K562 (cell line): ENCODE measurements at regions not wholly inside any gene's neighbourhood (a gene's known extent, or its start where the extent isn't known, plus 50 kb on each side); places are given as distances from the start of the nearest gene placed in this dataset.

ENCODE experiments used
- ATAC-seq: fragments of 200-7000 bp; cut with Tn5 transposase; 3 replicates; pipeline ENCODE4 v1.9.1; 2020; ENCODE audit warnings: moderate library complexity
- BruUV-seq: library from RNA; stranded (reverse); fragments of 400-500 nt; replicated peaks from 2 replicates; lab custom pipeline; 2021; lab: Mats Ljungman, UMichigan
- CTCF ChIA-PET: fragments of 300-600 bp; formaldehyde crosslinking; extraction: SDS; loops from one replicate; lab custom pipeline; 2021; ENCODE audit warnings: low intra/inter-chr PET ratio; lab: Yijun Ruan, JAX
- POLR2A ChIA-PET: fragments of 300-600, 350-650 bp; sonication (Branson Sonifier 250); formaldehyde crosslinking; extraction: SDS; loops from one replicate; lab custom pipeline; 2021; ENCODE audit warnings: antibody characterized with exemption, inconsistent platforms; lab: Yijun Ruan, JAX
- DNase-seq, 4 experiments: peaks; one replicate each; pipeline versions ENCODE4 v3.0.0 to v3.0.0-alpha.2; 2011 to 2018; ENCODE audit warnings: low spot score in 3 of 4, mixed read lengths in 3 of 4; ENCODE audit errors: extremely low read depth in 1 of 4
- FAIRE-seq: peaks from 2 replicates; lab custom pipeline; 2011; peaks lifted over from hg19 to GRCh38; lab: Jason Lieb, UNC
- H2AFZ ChIP-seq: 2 replicates; pipeline ENCODE4 v1.6.0; 2011; ENCODE audit warnings: low read depth, low read length, control low read depth, inconsistent platforms
- H3K27ac ChIP-seq: fragments of 200-600 bp; 3 replicates; pipeline ENCODE4 v1.8.0; 2011; ENCODE audit warnings: low read depth, mild to moderate bottlenecking, control low read depth, inconsistent platforms, low read length, moderate library complexity, mixed read lengths; ENCODE audit errors: extremely low read depth
- H3K27me3 ChIP-seq, 2 experiments: fragments of 300-600 bp in 1 of 2; 2 replicates in 1 of 2; 3 replicates in 1 of 2; pipeline versions ENCODE4 v1.6.0 to v1.8.0; 2011; ENCODE audit warnings: inconsistent platforms in 2 of 2, low read length in 2 of 2, mild to moderate bottlenecking in 1 of 2, mixed read lengths in 1 of 2, moderate library complexity in 1 of 2; ENCODE audit not compliant: control insufficient read depth in 2 of 2, insufficient read depth in 2 of 2
- H3K36me3 ChIP-seq: fragments of 300-600 bp; 3 replicates; pipeline ENCODE4 v1.8.0; 2011; ENCODE audit warnings: mild to moderate bottlenecking, low read length, inconsistent platforms; ENCODE audit not compliant: control insufficient read depth, insufficient read depth
- H3K4me1 ChIP-seq, 2 experiments: fragments of 200-600 bp in 1 of 2; replicated peaks in 1 of 2; 2 replicates in 1 of 2; 3 replicates in 1 of 2; pipeline versions ENCODE4 v1.5.1 to v1.8.0; 2011; ENCODE audit warnings: inconsistent platforms in 2 of 2, low read length in 2 of 2, mild to moderate bottlenecking in 1 of 2, mixed read lengths in 1 of 2, moderate library complexity in 1 of 2; ENCODE audit not compliant: control insufficient read depth in 2 of 2, insufficient read depth in 2 of 2
- H3K4me2 ChIP-seq: 2 replicates; pipeline ENCODE4 v1.6.1; 2011; ENCODE audit warnings: low read length, control low read depth, inconsistent platforms, mixed read lengths; ENCODE audit not compliant: insufficient read depth
- H3K4me3 ChIP-seq: fragments of 200-600 bp; sonication (generic), shearing (Covaris generic); 2 replicates; pipeline ENCODE4 v1.5.1; 2016; ENCODE audit warnings: control low read depth, inconsistent platforms
- H3K79me2 ChIP-seq: fragments of 200-600 bp; 3 replicates; pipeline ENCODE4 v1.8.0; 2011; ENCODE audit warnings: low read length, inconsistent platforms; ENCODE audit not compliant: control insufficient read depth, insufficient read depth
- H3K9ac ChIP-seq, 2 experiments: 2 replicates each; pipeline versions ENCODE4 v1.6.0 to v1.6.1; 2011; ENCODE audit warnings: low read depth in 2 of 2, low read length in 2 of 2, control low read depth in 1 of 2, inconsistent platforms in 1 of 2, mild to moderate bottlenecking in 1 of 2, mixed read lengths in 1 of 2; ENCODE audit not compliant: insufficient read depth in 1 of 2
- H3K9me1 ChIP-seq: one replicate; pipeline ENCODE4 v1.6.0; 2011; ENCODE audit warnings: inconsistent platforms, mild to moderate bottlenecking, low read length, moderate library complexity; ENCODE audit not compliant: control insufficient read depth, insufficient read depth
- H3K9me3 ChIP-seq: replicated peaks from 2 replicates; pipeline ENCODE4 v1.5.1; 2011; ENCODE audit warnings: low read depth, low read length, inconsistent platforms; ENCODE audit not compliant: control insufficient read depth, insufficient read depth
- H4K20me1 ChIP-seq: replicated peaks from 2 replicates; pipeline ENCODE4 v1.6.1; 2011; ENCODE audit warnings: low read length, inconsistent platforms, mixed read lengths; ENCODE audit not compliant: control insufficient read depth, insufficient read depth
- HDAC8 ChIP-seq: fragments of 450-650 bp; IDR thresholded peaks from 2 replicates; pipeline ENCODE4 v1.6.1; 2016; ENCODE audit warnings: mild to moderate bottlenecking, missing genetic modification characterization, moderate library complexity, missing compliant biosample characterization
- HNRNPH1 ChIP-seq: fragments of 200-400 bp; formaldehyde crosslinking; optimal IDR thresholded peaks from 2 replicates; pipeline ENCODE3; 2017; ENCODE audit warnings: low read depth, mild to moderate bottlenecking, low read length, moderate library complexity
- KAT7 ChIP-seq: sonication (generic); formaldehyde crosslinking; IDR thresholded peaks from 2 replicates; pipeline ENCODE4 v1.8.0; 2022; ENCODE audit warnings: missing genetic modification reagents, mild to moderate bottlenecking, borderline replicate concordance
- ZBED1 ChIP-seq: IDR thresholded peaks from 2 replicates; pipeline ENCODE4 v1.6.1; 2014
- ZBTB1 ChIP-seq: sonication (generic); formaldehyde crosslinking; IDR thresholded peaks from 2 replicates; pipeline ENCODE4 v1.8.1; 2023; ENCODE audit warnings: missing genetic modification reagents, low read depth, mild to moderate bottlenecking, borderline replicate concordance
- ZNF277 ChIP-seq: fragments of 250-450 bp; sonication (Bioruptor Pico); IDR thresholded peaks from 2 replicates; pipeline ENCODE4 v1.8.0; 2022; ENCODE audit warnings: inconsistent platforms, mild to moderate bottlenecking, moderate library complexity, borderline replicate concordance
- ZNF384 ChIP-seq: IDR thresholded peaks from 2 replicates; pipeline ENCODE4 v1.6.1; 2012; ENCODE audit warnings: low read depth, low read length, improper control_type of control experiment
- WGBS: fragments of 100-300 bp; shearing (Covaris generic); methylation state at CpG from one replicate; pipeline ENCODE4 v1.1.6; 2016; ENCODE audit warnings: low coverage, mixed read lengths; ENCODE audit not compliant: insufficient coverage; ENCODE audit errors: missing lambda C conversion rate; 5-methylcytosine and 5-hydroxymethylcytosine counted together
- in situ Hi-C: fragments of 300-500 bp; cut with MboI; formaldehyde crosslinking; loops from 4 replicates; pipeline ENCODE4 v1.15.0; 2018; ENCODE audit warnings: inconsistent platforms, mixed read lengths
- intact Hi-C: fragments of 100-400 bp; cut with micrococcal nuclease; formaldehyde crosslinking; loops from 2 replicates; pipeline ENCODE4 v1.14.2; 2022

- FAIRE-seq (no peak), DNase-seq (no peak), ATAC-seq (no peak)
- in situ Hi-C loops (no loop called here), intact Hi-C loops (no loop called here)
- ChIA-PET CTCF (no interaction called here), POLR2A (no interaction called here)
- Histone ChIP-seq H3K27me3 (no peaks in the 10 kb centered on the region), H3K4me1 (no peaks in the 10 kb centered on the region), H3K27ac (no peak overlapping the region), H3K36me3 (no peaks in the 10 kb centered on the region), H4K20me1 (no peaks in the 10 kb centered on the region), H3K9me1 (no peaks in the 10 kb centered on the region)
- WGBS: 0% methylated on average over 1 of the region's 1 CpG
- no TSS peak for BruUV-seq
- TF ChIP-seq ZBTB1 (CRISPR knock-in tag): no peak
- no peak for TF ChIP-seq HDAC8
- TF ChIP-seq KAT7 (CRISPR knock-in tag): no peak
- TF ChIP-seq ZNF277 (CRISPR knock-in tag): no peak
- no peak for TF ChIP-seq HNRNPH1
- no peak for TF ChIP-seq ZNF384
- TF ChIP-seq ZBED1: no peak
- TF ChIP-seq, all 486 proteins: peak for 0
- Histone ChIP-seq H3K4me3 (no peak overlapping the region), H3K9ac (no peak overlapping the region), H3K9me3 (no peaks in the 10 kb centered on the region), H3K4me2 (no peak overlapping the region), H3K79me2 (no peaks in the 10 kb centered on the region), H2AFZ (no peak overlapping the region)
Observed at GRCh38 chr2:52036853-52037252, 1004.9 kb upstream of the NRXN1 start.
